SK-N-SH (cell line): ENCODE measurements at regions not wholly inside any gene's neighbourhood (a gene's known extent, or its start where the extent isn't known, plus 50 kb on each side); places are given as distances from the start of the nearest gene placed in this dataset.

Experiments used
- CTCF ChIA-PET: fragments of 300-600, 350-600 bp; formaldehyde crosslinking; extraction: SDS; loops from one replicate; lab custom pipeline; 2021; lab: Yijun Ruan, JAX
- POLR2A ChIA-PET: fragments of 350-600 bp; sonication (Branson Sonifier 250); formaldehyde crosslinking; extraction: SDS; loops from one replicate; lab custom pipeline; 2020; ENCODE audit warnings: antibody characterized with exemption, inconsistent platforms; lab: Yijun Ruan, JAX
- DNase-seq: peaks from one replicate; pipeline ENCODE4 v3.0.0; 2012
- H2AFZ ChIP-seq: fragments of 200-600 bp; sonication (generic); 2 replicates; pipeline ENCODE4 v1.8.1; 2016; ENCODE audit warnings: antibody characterized with exemption, mild to moderate bottlenecking, low read depth
- H3F3A ChIP-seq: fragments of 200-600 bp; sonication (generic); replicated peaks from 2 replicates; pipeline ENCODE3; 2016; ENCODE audit warnings: antibody characterized with exemption, mild to moderate bottlenecking; ENCODE audit not compliant: insufficient read depth
- H3K27ac ChIP-seq, 2 experiments: fragments of 200-500 bp in 1 of 2; fragments of 200-600 bp in 1 of 2; sonication (Bioruptor generic) in 1 of 2; sonication (generic), shearing (Covaris generic) in 1 of 2; 2 replicates each; pipeline versions ENCODE4 v1.5.1 to v1.6.1; 2014 to 2016; ENCODE audit warnings: low read depth in 2 of 2, inconsistent platforms in 1 of 2, low read length in 1 of 2, mild to moderate bottlenecking in 1 of 2, mixed read lengths in 1 of 2
- H3K27me3 ChIP-seq: fragments of 200-600 bp; sonication (generic), shearing (Covaris generic); 2 replicates; pipeline ENCODE4 v1.6.1; 2016; ENCODE audit warnings: mixed run types; ENCODE audit not compliant: insufficient read depth
- H3K36me3 ChIP-seq, 2 experiments: fragments of 200-500 bp in 1 of 2; fragments of 200-600 bp in 1 of 2; sonication (Bioruptor generic) in 1 of 2; sonication (generic) in 1 of 2; replicated peaks in 1 of 2; 2 replicates each; pipeline versions ENCODE3 to v1.5.1; 2014 to 2016; ENCODE audit warnings: low read length in 1 of 2, mild to moderate bottlenecking in 1 of 2; ENCODE audit not compliant: insufficient read depth in 2 of 2, control insufficient read depth in 1 of 2
- H3K4me1 ChIP-seq, 2 experiments: fragments of 200-500 bp in 1 of 2; fragments of 200-600 bp in 1 of 2; sonication (Bioruptor generic) in 1 of 2; sonication (generic), shearing (Covaris generic) in 1 of 2; 2 replicates each; pipeline versions ENCODE4 v1.5.1 to v1.6.1; 2014 to 2016; ENCODE audit warnings: low read depth in 1 of 2, low read length in 1 of 2, mixed run types in 1 of 2; ENCODE audit not compliant: insufficient read depth in 2 of 2, control insufficient read depth in 1 of 2
- H3K4me2 ChIP-seq: fragments of 200-600 bp; sonication (generic), shearing (Covaris generic); 2 replicates; pipeline ENCODE4 v1.6.1; 2017; ENCODE audit warnings: mixed run types
- H3K4me3 ChIP-seq, 2 experiments: fragments of 200-500 bp in 1 of 2; fragments of 200-600 bp in 1 of 2; sonication (Bioruptor generic) in 1 of 2; sonication (generic), shearing (Covaris generic) in 1 of 2; 2 replicates each; pipeline versions ENCODE4 v1.5.1 to v1.8.1; 2014 to 2016; ENCODE audit warnings: low read depth in 2 of 2, inconsistent platforms in 1 of 2, low read length in 1 of 2, mild to moderate bottlenecking in 1 of 2, mixed read lengths in 1 of 2, moderate library complexity in 1 of 2
- H3K79me2 ChIP-seq: fragments of 200-600 bp; sonication (generic); 2 replicates; pipeline ENCODE4 v1.8.1; 2017; ENCODE audit warnings: mild to moderate bottlenecking; ENCODE audit not compliant: insufficient read depth
- H3K9ac ChIP-seq: fragments of 200-600 bp; sonication (generic); 2 replicates; pipeline ENCODE4 v1.6.1; 2017; ENCODE audit warnings: mixed run types
- H3K9me2 ChIP-seq: fragments of 200-600 bp; sonication (generic); 2 replicates; pipeline ENCODE4 v1.6.1; 2017; ENCODE audit warnings: mixed run types
- H3K9me3 ChIP-seq: fragments of 200-600 bp; sonication (generic); 2 replicates; pipeline ENCODE4 v1.6.1; 2017; ENCODE audit warnings: mixed run types, mild to moderate bottlenecking, moderate library complexity
- H4K20me1 ChIP-seq: fragments of 200-600 bp; sonication (generic); 2 replicates; pipeline ENCODE4 v1.6.1; 2017; ENCODE audit warnings: mild to moderate bottlenecking, mixed run types; ENCODE audit not compliant: insufficient read depth
- CHD2 ChIP-seq: fragments of 150-350 bp; IDR thresholded peaks from 2 replicates; pipeline ENCODE4 v1.6.1; 2018; ENCODE audit warnings: low read length; ENCODE audit not compliant: partially characterized antibody
- CTCF ChIP-seq: fragments of 200-600 bp; sonication (generic); IDR thresholded peaks from 2 replicates; pipeline ENCODE4 v1.6.1; 2017; ENCODE audit warnings: antibody characterized with exemption, mild to moderate bottlenecking, moderate library complexity
- EP300 ChIP-seq, 2 experiments: IDR thresholded peaks; 2 replicates each; pipeline versions ENCODE4 v1.4.0 to v1.6.1; 2012; ENCODE audit warnings: borderline replicate concordance in 1 of 2, low read depth in 1 of 2, low read length in 1 of 2
- EZH2phosphoT487 ChIP-seq: fragments of 200-600 bp; sonication (generic); IDR thresholded peaks from 2 replicates; pipeline ENCODE4 v1.6.1; 2017; ENCODE audit warnings: low read depth, mixed run types, mild to moderate bottlenecking, antibody characterized with exemption, moderate library complexity, borderline replicate concordance
- FOSL2 ChIP-seq: IDR thresholded peaks from 2 replicates; pipeline ENCODE4 v1.4.0; 2012; ENCODE audit warnings: low read depth, mild to moderate bottlenecking, moderate library complexity, borderline replicate concordance
- FOXJ3 ChIP-seq: sonication (generic); formaldehyde crosslinking; IDR thresholded peaks from 2 replicates; pipeline ENCODE4 v1.5.1; 2020; ENCODE audit warnings: mild to moderate bottlenecking, missing genetic modification reagents
- FOXM1 ChIP-seq: IDR thresholded peaks from 2 replicates; pipeline ENCODE4 v1.4.0; 2012; ENCODE audit warnings: low read depth, mild to moderate bottlenecking
- GATA2 ChIP-seq: sonication (generic); formaldehyde crosslinking; IDR thresholded peaks from 2 replicates; pipeline ENCODE4 v1.5.0; 2020; ENCODE audit warnings: mild to moderate bottlenecking, missing genetic modification reagents
- IRF3 ChIP-seq: fragments of 150-350 bp; IDR thresholded peaks from 2 replicates; pipeline ENCODE4 v1.6.1; 2016; ENCODE audit warnings: mild to moderate bottlenecking, low read depth, low read length
- JUND ChIP-seq: IDR thresholded peaks from 2 replicates; pipeline ENCODE4 v1.4.0; 2012
- MAX ChIP-seq: IDR thresholded peaks from 2 replicates; pipeline ENCODE4 v1.4.0; 2012; ENCODE audit warnings: low read depth
- MXI1 ChIP-seq: IDR thresholded peaks from 2 replicates; pipeline ENCODE4 v1.6.1; 2012; ENCODE audit warnings: mild to moderate bottlenecking, low read depth, low read length, improper control_type of control experiment
- PBX3 ChIP-seq: IDR thresholded peaks from 2 replicates; pipeline ENCODE4; 2012
- POLR2AphosphoS5 ChIP-seq: IDR thresholded peaks from 2 replicates; pipeline ENCODE4 v1.6.1; 2012; ENCODE audit warnings: low read depth, low read length
- RAD21 ChIP-seq: IDR thresholded peaks from 2 replicates; pipeline ENCODE4 v1.6.1; 2012; ENCODE audit warnings: mild to moderate bottlenecking, low read length
- RCOR1 ChIP-seq: fragments of 150-350 bp; IDR thresholded peaks from 2 replicates; pipeline ENCODE4 v1.6.1; 2017; ENCODE audit warnings: antibody characterized with exemption, low read length
- RFX5 ChIP-seq: IDR thresholded peaks from 2 replicates; pipeline ENCODE4 v1.6.1; 2012; ENCODE audit warnings: mild to moderate bottlenecking, improper control_type of control experiment, low read length
- SIN3A ChIP-seq: IDR thresholded peaks from 2 replicates; pipeline ENCODE4 v1.6.1; 2012; ENCODE audit warnings: low read depth, mild to moderate bottlenecking, low read length, moderate library complexity, borderline replicate concordance
- SMC3 ChIP-seq: IDR thresholded peaks from 2 replicates; pipeline ENCODE4 v1.6.1; 2012; ENCODE audit warnings: low read depth, low read length, improper control_type of control experiment
- TCF12 ChIP-seq: IDR thresholded peaks from 2 replicates; pipeline ENCODE4 v1.4.0; 2012
- TEAD4 ChIP-seq: IDR thresholded peaks from 2 replicates; pipeline ENCODE4 v1.4.0; 2012; ENCODE audit warnings: mild to moderate bottlenecking, borderline replicate concordance; ENCODE audit not compliant: insufficient read depth
- YY1 ChIP-seq: IDR thresholded peaks from 2 replicates; pipeline ENCODE4 v1.4.0; 2012; ENCODE audit warnings: low read depth, mild to moderate bottlenecking
- ZBTB33 ChIP-seq: IDR thresholded peaks from 2 replicates; pipeline ENCODE4 v1.4.0; 2012; ENCODE audit warnings: low read depth, borderline replicate concordance
- WGBS: methylation state at CpG from one replicate; pipeline ENCODE4 v1.1.6; 2017; ENCODE audit warnings: low lambda C conversion rate; 5-methylcytosine and 5-hydroxymethylcytosine counted together

GRCh38 chr7:110442381-110442837 is 648.5 kb upstream of the LRRN3 start:
- Histone ChIP-seq H3K4me2 (no peak overlapping the region), H3K27me3 (no peaks in the 10 kb centered on the region), H3K36me3 (no peaks in the 10 kb centered on the region), H3K79me2 (no peaks in the 10 kb centered on the region), H3K9me2 (no peaks in the 10 kb centered on the region), H3K4me3 (no peak overlapping the region; a peak in 1 of 4 replicates), H3K27ac (peak overlapping the region in 1 of 2 experiments; percentile 86; a peak in 2 of 4 replicates), H3F3A (no peaks in the 10 kb centered on the region), H2AFZ (no peak overlapping the region), H3K9me3 (no peaks in the 10 kb centered on the region), H4K20me1 (no peaks in the 10 kb centered on the region), H3K9ac (no peak overlapping the region), H3K4me1 (peaks cover 0 to 5% of the 10 kb centered on the region in 2 experiments; a peak in 2 of 4 replicates)
- TF ChIP-seq POLR2AphosphoS5 (peak; percentile 52; the same call in 1 of the 2 replicates), SMC3 (peak; percentile 68), MAX (no peak), EP300 (IDR thresholded peaks at IDR 0.05; ENCODE audit: borderline replicate concordance in 1 of 2, low read depth in 1 of 2, low read length in 1 of 2) (peak; percentile 43 to 100; a peak in 2 of 4 replicates), JUND (no peak), YY1 (no peak), FOSL2 (no peak), PBX3 (peak; percentile 52; the same call in 1 of the 2 replicates), RAD21 (peak; percentile 90), EZH2phosphoT487 (no peak), ZBTB33 (no peak), TCF12 (peak; percentile 81), CHD2 (peak; percentile 78), SIN3A (no peak), MXI1 (peak; percentile 73; the same call in 1 of the 2 replicates), TEAD4 (peak; percentile 45; the same call in 1 of the 2 replicates), RFX5 (peak; percentile 69; the same call in 1 of the 2 replicates), FOXJ3 (CRISPR knock-in tag) (peak; percentile 100), RCOR1 (peak; percentile 92), IRF3 (no peak), CTCF (peak; percentile 44), GATA2 (peak; percentile 100), FOXM1 (no peak)
- CTCF ChIA-PET: interaction anchor here (0.6 to 2.3 kb wide), 25 partner anchors 9 to 1832 kb away, joined by 3 to 31 read pairs (median 4); partner anchors contain the start of gene LRRN3
- WGBS: 20% methylated on average over 4 of the region's 4 CpGs
- DNase-seq: peak; percentile 81
- POLR2A ChIA-PET: interaction anchor here (1.0 to 1.9 kb wide), 3 partner anchors 20 to 649 kb away, joined by 4 to 5 read pairs (median 4); partner anchors contain the start of gene LRRN3
